Muscle of back (tissue), 3 donors: ENCODE measurements at regions not wholly inside any gene's neighbourhood (a gene's known extent, or its start where the extent isn't known, plus 50 kb on each side); places are given as distances from the start of the nearest gene placed in this dataset.
A peak's percentile ranks its signal among the peaks of the same experiment; 100 is the strongest.

ENCODE experiments used
- DNase-seq, 3 donors: peaks; one replicate each; pipeline versions ENCODE4 v3.0.0 to v3.0.0-alpha.2; 2013

GRCh38 chr3:31050296-31050695, 155.8 kb upstream of the GADL1 start:
- DNase-seq: no peak

GRCh38 chr3:31051226-31051625, 156.8 kb upstream of the GADL1 start:
- no peak for DNase-seq

- no peak for DNase-seq
Observed at GRCh38 chr3:31053299-31053698, 158.8 kb upstream of the GADL1 start.

GRCh38 chr3:31054032-31054431, 159.6 kb upstream of the GADL1 start:
- DNase-seq: no peak

- no peak for DNase-seq
Observed at GRCh38 chr3:31055757-31056156, 161.3 kb upstream of the GADL1 start.

GRCh38 chr3:31057891-31058290, 163.4 kb upstream of the GADL1 start:
- no peak for DNase-seq

GRCh38 chr3:31064021-31064420, 169.6 kb upstream of the GADL1 start:
- no peak for DNase-seq

- no peak for DNase-seq
Observed at GRCh38 chr3:31065765-31066164, 171.3 kb upstream of the GADL1 start.

- peak; percentile 69 to 87 (median 84) for DNase-seq
Observed at GRCh38 chr3:31067004-31067403, 172.5 kb upstream of the GADL1 start.

- DNase-seq: no peak
Observed at GRCh38 chr3:31075471-31075870, 181.0 kb upstream of the GADL1 start.

GRCh38 chr3:31075876-31076275, 181.4 kb upstream of the GADL1 start:
- no peak for DNase-seq

GRCh38 chr3:31077021-31077601, 182.7 kb upstream of the GADL1 start:
- DNase-seq: peak in 1 of 3 donors; percentile 81

GRCh38 chr3:31077826-31078225, 183.4 kb upstream of the GADL1 start:
- no peak for DNase-seq

GRCh38 chr3:31079689-31080088, 185.2 kb upstream of the GADL1 start:
- DNase-seq: no peak

- DNase-seq: peak in 1 of 3 donors; percentile 55
Observed at GRCh38 chr3:31081018-31081662, 186.7 kb upstream of the GADL1 start.

- DNase-seq: no peak
Observed at GRCh38 chr3:31086148-31086547, 191.7 kb upstream of the GADL1 start.

- DNase-seq: no peak
Observed at GRCh38 chr3:31086698-31087097, 192.2 kb upstream of the GADL1 start.

GRCh38 chr3:31091748-31092147, 197.3 kb upstream of the GADL1 start:
- DNase-seq: no peak

GRCh38 chr3:31092748-31093589, 198.5 kb upstream of the GADL1 start:
- peak in 2 of 3 donors; percentile 41 to 67 for DNase-seq

- DNase-seq: peak in 2 of 3 donors; percentile 6 to 20
Observed at GRCh38 chr3:31093606-31094005, 199.1 kb upstream of the GADL1 start.

GRCh38 chr3:31094048-31094447, 199.6 kb upstream of the GADL1 start:
- DNase-seq: no peak

- no peak for DNase-seq
Observed at GRCh38 chr3:31095255-31095654, 200.8 kb upstream of the GADL1 start.
